Right lobe of liver (tissue), 6 donors: ENCODE measurements at regions not wholly inside any gene's neighbourhood (a gene's known extent, or its start where the extent isn't known, plus 50 kb on each side); places are given as distances from the start of the nearest gene placed in this dataset.

Source experiments
- ATAC-seq, 4 donors: fragments of 200-7000 bp; cut with Tn5 transposase; one replicate each; pipeline ENCODE4 v1.9.1; 2020; ENCODE audit warnings: mild to moderate bottlenecking in 4 of 4, moderate library complexity in 4 of 4
- DNase-seq, 3 donors: peaks; one replicate each; pipeline ENCODE4 v3.0.0-alpha.2; 2020
- H3K27ac ChIP-seq, 3 donors: fragments of 200-600 bp; one replicate each; pipeline ENCODE4 v1.8.0; 2022
- H3K27me3 ChIP-seq, 2 donors: fragments of 200-600 bp; one replicate each; pipeline ENCODE4 v1.8.0; 2022
- H3K36me3 ChIP-seq, 4 donors: fragments of 200-600 bp; sonication (generic) in 1 of 4; one replicate each; pipeline versions ENCODE4 v1.5.1 to v1.8.0; 2017 to 2022; ENCODE audit warnings: control low read depth in 1 of 4
- H3K4me1 ChIP-seq, 4 donors: fragments of 200-600 bp; sonication (generic) in 1 of 4; one replicate each; pipeline versions ENCODE4 v1.5.1 to v1.8.0; 2017 to 2022; ENCODE audit warnings: control low read depth in 1 of 4
- H3K4me3 ChIP-seq, 3 donors: fragments of 200-600 bp; one replicate each; pipeline ENCODE4 v1.8.0; 2022
- H3K9me3 ChIP-seq, 4 donors: fragments of 200-600 bp; sonication (generic) in 1 of 4; one replicate each; pipeline versions ENCODE4 v1.5.1 to v1.8.0; 2017 to 2022; ENCODE audit warnings: control low read depth in 1 of 4
- POLR2A ChIP-seq: fragments of 450-650 bp; IDR thresholded peaks from one replicate; pipeline ENCODE4 v1.6.1; 2017; ENCODE audit warnings: antibody characterized with exemption, mild to moderate bottlenecking
- WGBS: methylation state at CpG from one replicate; pipeline ENCODE4 v1.1.6; 2018; ENCODE audit warnings: low coverage, low lambda C conversion rate; ENCODE audit not compliant: insufficient coverage; ENCODE audit errors: missing lambda C conversion rate; 5-methylcytosine and 5-hydroxymethylcytosine counted together
- intact Hi-C, 2 donors: fragments of 100-400 bp; cut with DNase I; formaldehyde crosslinking; loops; one replicate each; pipeline versions ENCODE4 v1.11.2 to v1.14.1; 2022
- TF ChIP-seq, protein P1 (sequence below), 4 donors: fragments of 200-600 bp in 3 of 4; fragments of 450-650 bp in 1 of 4; IDR thresholded peaks; one replicate each; pipeline versions ENCODE4 v1.5.1 to v1.8.0; 2016 to 2022; ENCODE audit warnings: antibody characterized with exemption in 4 of 4, mild to moderate bottlenecking in 2 of 4
- donor health status: DM: no; HTN: yes; CAD: no.
- donor health status: DM: no; HTN: no; CAD: no.
- donor health status: DM: no; HTN: no; CAD: no.
- donor health status: DM: no; HTN: yes; CAD: no.
- donor health status: DM: no; HTN: yes; CAD: no.

DNA sequence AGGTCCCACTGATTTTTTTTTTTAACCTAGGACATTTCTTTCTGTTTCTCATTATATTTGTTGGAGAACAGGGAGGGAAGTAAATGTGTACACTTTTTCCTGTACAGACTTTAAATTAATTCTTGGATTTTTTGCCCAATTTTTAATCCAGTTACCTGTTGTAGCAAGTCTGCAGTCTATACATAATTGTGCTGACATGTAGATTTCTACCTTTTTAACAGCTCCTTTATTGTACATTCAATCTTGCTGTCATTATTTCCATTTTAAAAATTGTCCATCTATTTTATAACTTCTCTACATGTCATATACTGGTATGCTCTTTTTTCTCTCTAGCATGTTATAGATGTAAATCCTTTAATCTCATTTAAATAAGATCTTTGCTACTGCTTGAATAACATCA lies 1838.7 kb upstream of the CDH9 start:
- TF ChIP-seq, protein P1, sequence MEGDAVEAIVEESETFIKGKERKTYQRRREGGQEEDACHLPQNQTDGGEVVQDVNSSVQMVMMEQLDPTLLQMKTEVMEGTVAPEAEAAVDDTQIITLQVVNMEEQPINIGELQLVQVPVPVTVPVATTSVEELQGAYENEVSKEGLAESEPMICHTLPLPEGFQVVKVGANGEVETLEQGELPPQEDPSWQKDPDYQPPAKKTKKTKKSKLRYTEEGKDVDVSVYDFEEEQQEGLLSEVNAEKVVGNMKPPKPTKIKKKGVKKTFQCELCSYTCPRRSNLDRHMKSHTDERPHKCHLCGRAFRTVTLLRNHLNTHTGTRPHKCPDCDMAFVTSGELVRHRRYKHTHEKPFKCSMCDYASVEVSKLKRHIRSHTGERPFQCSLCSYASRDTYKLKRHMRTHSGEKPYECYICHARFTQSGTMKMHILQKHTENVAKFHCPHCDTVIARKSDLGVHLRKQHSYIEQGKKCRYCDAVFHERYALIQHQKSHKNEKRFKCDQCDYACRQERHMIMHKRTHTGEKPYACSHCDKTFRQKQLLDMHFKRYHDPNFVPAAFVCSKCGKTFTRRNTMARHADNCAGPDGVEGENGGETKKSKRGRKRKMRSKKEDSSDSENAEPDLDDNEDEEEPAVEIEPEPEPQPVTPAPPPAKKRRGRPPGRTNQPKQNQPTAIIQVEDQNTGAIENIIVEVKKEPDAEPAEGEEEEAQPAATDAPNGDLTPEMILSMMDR (IDR thresholded peaks at IDR 0.05), result no peak
- no peak for TF ChIP-seq POLR2A
- intact Hi-C loops, result no loop called here

DNA sequence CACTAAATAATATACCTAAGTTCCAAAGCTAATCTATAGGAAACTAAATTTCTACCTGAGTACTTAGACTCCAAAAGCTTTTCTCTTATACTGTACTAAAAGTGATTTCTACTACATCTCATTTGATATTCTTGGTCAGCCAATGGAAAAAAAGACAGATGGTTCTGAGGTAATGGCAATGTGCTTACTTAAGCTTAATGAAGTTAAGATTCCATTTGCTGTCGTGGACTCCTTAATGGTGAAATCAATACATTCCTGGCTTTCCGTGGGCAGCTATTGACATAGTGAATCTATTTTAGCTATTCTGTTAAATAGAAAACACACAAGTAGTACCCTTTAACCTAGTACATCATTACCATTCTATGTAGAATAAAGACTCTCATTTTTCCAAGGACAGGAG lies 1825.6 kb upstream of the CDH9 start:
- Histone ChIP-seq H3K27ac (no peak overlapping the region), H3K36me3 (no peaks in the 10 kb centered on the region), H3K27me3 (no peaks in the 10 kb centered on the region), H3K9me3 (no peaks in the 10 kb centered on the region), H3K4me1 (no peaks in the 10 kb centered on the region), H3K4me3 (no peak overlapping the region)
- intact Hi-C loops, result no loop called here
- ATAC-seq (no peak), DNase-seq (no peak)
- WGBS, result 9% methylated on average over 2 of the region's 2 CpGs
- TF ChIP-seq, protein P1 (IDR thresholded peaks at IDR 0.05), result no peak
- no peak for TF ChIP-seq POLR2A

More for the DNA sequence above, 1838.7 kb upstream of the CDH9 start:
- H3K9me3 ChIP-seq, result no peaks in the 10 kb centered on the region
- no peaks in the 10 kb centered on the region for H3K4me1 ChIP-seq
- H3K4me3 ChIP-seq, result no peak overlapping the region
- no peaks in the 10 kb centered on the region for H3K27me3 ChIP-seq
- DNase-seq (no peak), ATAC-seq (no peak)
- no peak overlapping the region for H3K27ac ChIP-seq
- no peaks in the 10 kb centered on the region for H3K36me3 ChIP-seq

DNA sequence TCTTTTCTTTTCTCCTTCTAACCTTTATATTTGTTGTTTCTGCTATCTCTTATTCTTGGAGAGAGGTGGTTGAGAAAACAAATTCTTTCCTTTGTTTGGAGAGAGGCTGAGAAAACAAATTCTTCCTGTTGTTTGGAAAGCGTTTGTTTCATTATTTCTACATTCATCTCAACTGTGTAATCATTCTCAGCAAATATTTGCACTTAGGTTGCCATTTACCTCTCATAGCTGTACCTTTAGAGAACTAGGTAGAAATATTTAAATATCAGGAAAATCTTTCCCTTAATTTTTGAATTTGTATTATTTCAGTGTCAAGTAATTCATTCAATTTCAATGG lies 1824.4 kb upstream of the CDH9 start:
- no peaks in the 10 kb centered on the region for H3K27me3 ChIP-seq
- H3K4me1 ChIP-seq, result no peaks in the 10 kb centered on the region
- intact Hi-C loops, result no loop called here
- H3K36me3 ChIP-seq, result no peaks in the 10 kb centered on the region
- DNase-seq (no peak), ATAC-seq (no peak)
- TF ChIP-seq, protein P1 (IDR thresholded peaks at IDR 0.05), result no peak
- TF ChIP-seq POLR2A, result no peak
- no peaks in the 10 kb centered on the region for H3K9me3 ChIP-seq
- H3K4me3 ChIP-seq, result no peak overlapping the region
- WGBS, result 25% methylated on average over 1 of the region's 1 CpG
- no peak overlapping the region for H3K27ac ChIP-seq

DNA sequence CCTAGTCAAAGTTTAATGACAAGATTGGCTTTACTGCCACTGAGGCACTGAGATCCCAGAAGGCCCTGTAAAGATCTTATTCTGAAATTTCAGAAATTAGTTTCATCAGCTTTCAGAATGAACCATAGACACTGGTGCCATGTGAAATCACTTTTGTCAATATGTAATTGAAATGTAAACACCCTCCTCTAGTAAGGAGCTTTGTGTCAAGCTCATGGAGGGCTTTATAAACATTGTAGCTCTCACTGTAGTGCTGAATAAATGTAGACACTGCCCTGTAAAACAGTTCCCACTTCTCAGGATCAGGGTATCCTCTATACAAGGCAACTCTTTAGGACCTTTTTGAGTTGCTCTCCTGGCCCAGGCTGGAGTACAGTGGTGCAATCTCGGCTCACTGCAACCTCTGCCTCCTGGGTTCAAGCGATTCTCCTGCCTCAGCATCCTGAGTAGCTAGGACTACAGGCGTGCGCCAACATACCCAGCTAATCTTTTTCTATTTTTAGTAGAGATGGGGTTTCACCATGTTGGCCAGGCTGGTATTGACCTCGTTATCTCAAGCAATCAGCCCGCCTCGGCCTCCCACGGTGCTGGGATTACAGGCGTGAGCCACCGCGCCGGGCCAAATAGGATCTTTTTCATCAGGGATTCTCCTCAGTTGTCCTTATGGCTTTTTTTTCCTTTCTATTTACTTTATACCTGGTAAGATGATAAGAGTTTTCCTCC lies 1823.9 kb upstream of the CDH9 start:
- DNase-seq, result no peak
- intact Hi-C loops, result no loop called here

More for the DNA sequence above, 1823.9 kb upstream of the CDH9 start:
- Histone ChIP-seq H3K27me3 (no peaks in the 10 kb centered on the region), H3K27ac (no peak overlapping the region), H3K36me3 (no peaks in the 10 kb centered on the region), H3K4me3 (no peak overlapping the region), H3K9me3 (no peaks in the 10 kb centered on the region), H3K4me1 (no peaks in the 10 kb centered on the region)
- TF ChIP-seq, protein P1 (IDR thresholded peaks at IDR 0.05), result no peak
- no peak for TF ChIP-seq POLR2A
- 57% methylated on average over 12 of the region's 12 CpGs for WGBS
- ATAC-seq, result no peak
